Medulla oblongata (tissue), 1 donor: ENCODE measurements at regions not wholly inside any gene's neighbourhood (a gene's known extent, or its start where the extent isn't known, plus 50 kb on each side); places are given as distances from the start of the nearest gene placed in this dataset.

Experiments
- DNase-seq: peaks from one replicate; pipeline ENCODE4 v3.0.0-alpha.2; 2015; ENCODE audit errors: extremely low spot score

DNA sequence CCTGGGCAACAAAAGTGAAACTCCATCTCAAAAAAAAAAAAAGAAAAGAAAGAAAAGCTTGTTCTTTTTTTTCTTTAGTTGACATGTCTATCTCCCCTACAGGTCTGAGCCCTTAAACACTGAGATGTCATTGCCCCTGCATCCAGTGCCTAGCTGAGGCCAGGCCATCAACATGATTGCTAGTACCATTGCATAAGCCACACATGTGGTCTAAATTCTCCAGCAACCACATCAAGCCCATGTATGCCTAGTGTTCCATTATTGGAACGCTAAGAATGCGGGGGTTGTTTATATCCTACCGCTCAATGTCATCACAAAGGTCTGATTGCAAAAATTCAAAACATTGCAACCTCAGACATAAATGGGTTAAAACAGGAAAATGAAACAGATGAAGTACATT, 62.7 kb downstream of the NPTX2 start:
- DNase-seq = no peak

DNA sequence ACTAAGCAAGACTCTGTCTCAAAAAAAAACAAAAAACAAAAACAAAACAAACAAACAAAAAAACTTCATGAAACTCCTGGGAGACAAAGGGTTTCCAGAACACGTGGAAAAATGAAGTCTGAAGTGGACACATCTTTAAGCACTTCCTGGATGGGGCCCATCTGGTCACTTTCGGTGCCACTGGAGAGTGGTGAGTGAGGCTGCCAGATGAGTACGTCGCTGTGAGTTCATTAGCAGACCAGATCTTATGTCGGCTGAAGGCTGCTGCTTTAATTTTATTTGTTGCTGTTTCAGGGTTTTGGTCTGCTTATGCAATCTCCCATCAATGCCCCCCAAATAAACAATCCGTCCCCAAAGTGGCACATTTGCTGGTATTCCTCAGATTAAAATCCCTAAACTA, 64.4 kb downstream of the NPTX2 start:
- DNase-seq = no peak

DNA sequence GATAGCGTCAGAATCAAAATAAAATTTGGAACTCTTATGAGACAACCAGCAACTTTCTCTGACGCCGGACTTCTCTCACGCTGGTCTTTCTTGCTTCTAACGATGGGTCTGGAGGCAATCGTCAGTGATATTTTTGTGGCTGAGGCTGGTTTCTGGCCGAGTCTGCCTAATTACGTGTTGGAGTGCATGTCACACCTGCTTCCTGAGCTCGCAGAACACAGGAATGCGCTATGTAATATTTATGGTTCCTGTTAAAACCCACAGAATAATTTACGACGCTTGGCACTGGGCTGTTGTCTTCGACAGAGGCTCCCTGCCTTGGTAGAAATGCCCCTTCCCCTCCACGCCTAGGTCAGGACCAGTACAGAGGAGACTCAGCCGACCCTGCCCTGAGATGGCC, 64.9 kb downstream of the NPTX2 start:
- no peak for DNase-seq

DNA sequence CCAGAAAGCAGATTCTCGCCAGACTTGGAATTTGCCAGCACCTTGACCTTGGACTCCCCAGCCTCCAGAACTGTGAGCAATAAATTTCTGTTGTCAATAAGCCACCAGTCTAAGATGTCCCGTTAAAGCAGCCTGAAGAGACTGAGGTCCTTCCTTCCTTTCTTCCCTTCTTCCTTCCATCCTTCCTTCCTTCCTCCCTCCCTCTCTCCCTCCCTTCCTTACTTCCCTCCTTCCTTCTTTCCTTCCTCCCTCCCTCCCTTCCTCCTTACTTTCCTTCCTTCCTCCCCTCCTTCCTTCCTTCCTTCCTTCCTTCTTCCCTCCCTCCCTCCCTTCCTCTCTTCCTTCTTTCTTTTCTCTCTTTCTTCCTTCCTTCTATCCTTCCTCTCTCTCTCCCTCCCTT, 66.4 kb downstream of the NPTX2 start:
- no peak for DNase-seq

DNA sequence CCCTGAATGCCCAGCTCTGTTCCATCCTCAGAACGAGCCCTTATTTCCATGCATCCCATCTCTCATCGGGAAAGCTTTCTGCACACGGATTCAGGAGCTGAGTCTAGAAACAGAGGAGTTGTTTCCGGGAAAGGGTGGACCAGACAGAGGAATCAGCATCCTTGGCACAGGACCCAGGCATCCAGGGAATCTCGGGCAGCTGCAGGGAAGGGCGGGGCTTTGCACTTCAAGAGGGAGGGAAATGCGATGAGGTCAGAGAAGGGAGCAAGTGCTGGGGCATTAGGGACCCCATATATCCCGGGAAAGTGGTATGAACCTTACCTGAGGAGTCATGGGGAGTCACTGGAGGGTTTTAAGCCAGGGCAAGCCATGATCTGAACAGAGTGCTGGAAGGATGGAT, 68.5 kb downstream of the NPTX2 start:
- DNase-seq = no peak

DNA sequence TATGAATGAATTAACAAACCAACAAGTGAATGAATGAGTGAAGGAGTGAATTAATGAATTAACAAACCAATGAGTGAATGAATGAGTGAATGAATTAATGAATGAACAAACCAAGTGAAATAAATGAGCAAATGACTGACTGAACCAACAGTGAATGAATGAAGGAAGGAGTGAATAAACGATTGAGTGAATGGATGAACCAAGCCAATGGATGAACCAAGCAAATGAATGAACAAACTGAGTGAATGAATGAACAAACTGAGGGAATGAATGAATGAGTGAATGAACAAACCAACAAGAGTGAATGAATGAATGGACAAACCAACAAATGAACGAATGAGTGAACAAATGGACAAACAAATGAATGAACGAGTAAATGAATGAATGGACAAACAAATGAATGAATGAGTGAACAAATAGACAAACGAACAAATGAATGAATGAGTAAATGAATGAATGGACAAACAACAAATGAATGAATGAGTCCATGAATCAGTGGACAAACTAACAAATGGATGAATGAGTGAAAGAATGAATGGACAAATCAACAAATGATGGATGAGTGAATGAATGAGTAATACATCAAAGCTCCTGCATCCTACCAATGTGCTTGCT, 69.5 kb downstream of the NPTX2 start:
- no peak for DNase-seq

DNA sequence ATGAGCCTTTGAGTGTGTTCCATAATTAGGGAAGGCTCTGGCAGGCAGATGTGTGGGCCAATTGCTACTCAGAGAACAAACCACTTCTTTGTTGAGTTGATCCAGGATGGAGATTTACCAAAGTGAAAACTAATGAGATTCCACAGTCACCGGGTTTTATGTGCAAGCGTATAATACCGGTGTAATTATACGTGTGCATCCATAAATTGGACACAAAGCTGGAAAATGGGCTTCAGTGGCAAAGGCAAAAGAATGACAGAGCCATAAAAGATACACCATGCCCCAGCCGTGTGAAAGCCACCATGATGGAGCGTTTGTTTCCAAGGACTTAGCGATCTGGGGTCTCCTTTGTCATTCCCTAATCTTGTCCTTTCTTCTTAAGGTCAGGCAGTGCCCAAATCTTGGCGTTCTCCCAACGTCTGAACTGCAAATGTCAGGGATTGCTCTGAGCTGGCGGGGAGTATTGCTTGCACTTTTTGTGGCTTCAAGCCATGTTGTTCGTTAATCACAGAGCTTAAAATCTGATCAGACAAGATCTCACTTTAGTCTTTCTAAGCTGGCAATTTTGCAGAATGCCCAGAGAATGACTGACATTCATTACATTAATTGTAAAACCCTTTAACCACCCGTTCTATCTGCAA, 70.1 kb downstream of the NPTX2 start:
- DNase-seq = no peak

DNA sequence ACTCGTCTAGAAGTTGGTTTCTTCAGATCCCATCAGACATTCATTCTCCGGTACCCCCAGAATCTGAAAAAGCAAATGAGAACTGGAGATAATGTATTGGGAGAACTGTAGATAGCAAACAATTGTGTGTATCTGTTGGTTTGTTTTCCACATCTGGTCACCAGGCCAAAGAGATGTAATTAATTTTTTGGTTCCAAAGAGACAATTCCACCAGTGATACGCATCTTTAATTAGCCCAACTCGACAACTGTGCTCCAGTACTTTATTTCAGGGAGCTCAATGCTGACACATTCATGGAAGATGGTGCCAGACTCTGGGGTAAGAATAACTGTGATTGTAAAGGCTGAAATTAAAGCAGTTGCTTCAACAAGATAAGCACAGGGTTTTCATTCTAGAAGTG, 74.5 kb downstream of the NPTX2 start:
- no peak for DNase-seq

DNA sequence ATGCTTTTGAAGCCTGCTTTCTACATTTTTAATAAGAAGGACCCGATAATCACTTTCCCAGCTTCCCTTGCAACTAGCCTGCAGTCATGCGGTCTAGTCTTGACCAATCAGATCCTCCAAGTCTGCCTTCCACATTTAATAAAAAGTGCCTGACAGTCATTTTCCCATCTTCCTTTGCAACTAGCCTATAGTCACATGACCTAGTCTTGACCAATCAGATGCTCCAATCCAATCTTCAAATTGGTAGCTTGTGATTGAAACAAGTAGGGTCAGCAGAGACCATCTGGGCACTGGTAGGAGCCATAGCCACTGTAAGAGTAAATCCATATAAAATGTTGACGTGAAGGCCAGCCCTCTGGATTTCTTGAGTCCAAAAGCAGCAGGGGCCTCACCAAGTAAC, 80.0 kb downstream of the NPTX2 start:
- no peak for DNase-seq

DNA sequence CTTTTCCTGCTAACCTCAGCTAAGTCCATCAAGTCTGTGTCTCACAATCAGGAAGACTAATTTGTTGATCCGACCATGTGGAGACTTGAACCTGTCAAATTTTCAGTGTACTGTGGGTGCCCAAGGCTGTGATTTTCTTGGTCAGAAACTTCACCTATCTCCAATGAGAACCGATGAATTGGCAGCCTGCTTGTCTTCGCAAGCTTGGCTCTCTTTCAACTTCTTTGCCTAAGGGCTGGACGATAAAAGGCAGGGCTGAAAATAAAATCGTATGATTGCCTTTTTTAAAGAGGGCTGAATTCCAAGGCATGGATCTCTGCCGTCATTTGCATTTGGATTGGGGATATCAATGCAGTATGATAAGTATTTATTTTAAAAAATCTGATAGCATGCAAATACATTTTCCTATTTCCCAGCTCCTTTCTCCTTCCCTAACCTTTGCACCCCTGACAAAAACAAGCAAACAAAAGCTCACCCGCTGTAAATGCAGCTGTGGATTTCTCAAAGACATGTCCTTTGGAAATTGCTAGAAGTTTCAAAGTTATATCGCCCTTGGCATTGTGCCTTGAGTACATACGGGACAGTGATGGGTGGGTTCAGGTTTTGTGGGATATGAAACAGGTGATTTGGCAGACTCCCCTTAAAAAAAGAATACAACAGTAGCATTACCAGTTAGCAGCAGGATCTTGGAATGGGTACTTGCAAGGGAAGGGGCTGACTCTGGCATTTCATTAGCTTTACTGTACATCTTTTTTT, 80.6 kb downstream of the NPTX2 start:
- no peak for DNase-seq

DNA sequence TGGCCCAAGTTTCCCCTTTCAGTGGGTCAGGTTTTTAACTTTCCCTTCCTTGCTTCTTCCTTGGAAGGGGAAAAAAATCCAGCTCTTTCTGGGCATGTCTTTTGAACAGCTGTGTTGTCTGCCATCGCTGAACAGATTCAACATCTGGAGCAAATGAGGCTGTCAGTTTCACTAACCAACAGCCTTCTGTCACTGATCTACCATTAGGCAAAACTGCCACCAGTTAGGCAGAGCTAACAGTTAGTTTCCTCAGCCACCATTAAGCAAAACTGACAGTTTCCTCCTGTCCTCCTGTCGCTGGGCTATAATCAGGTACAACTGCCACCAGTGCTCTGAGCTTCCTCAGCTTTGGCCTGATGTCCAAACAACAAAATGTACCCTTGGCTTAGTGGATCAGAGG, 81.9 kb downstream of the NPTX2 start:
- DNase-seq = no peak

DNA sequence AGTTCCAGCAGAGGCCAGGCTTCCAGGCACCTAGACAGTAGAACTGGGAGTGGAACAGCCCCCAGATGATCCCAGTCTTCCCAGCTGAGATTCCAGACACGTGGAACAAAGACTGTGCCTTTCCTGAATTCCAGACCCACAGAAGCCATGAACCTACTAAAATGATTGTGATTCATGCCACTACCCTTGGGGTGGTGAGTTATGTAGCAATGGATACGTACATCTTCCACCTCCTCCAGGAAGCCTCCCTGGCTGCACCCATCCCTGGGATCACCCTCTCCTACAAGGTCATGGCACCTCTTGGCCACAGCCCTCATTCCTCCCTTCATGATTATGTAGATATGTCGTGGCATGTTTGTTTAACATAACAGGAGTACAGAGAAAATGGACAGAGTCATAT, 83.4 kb downstream of the NPTX2 start:
- DNase-seq = no peak

DNA sequence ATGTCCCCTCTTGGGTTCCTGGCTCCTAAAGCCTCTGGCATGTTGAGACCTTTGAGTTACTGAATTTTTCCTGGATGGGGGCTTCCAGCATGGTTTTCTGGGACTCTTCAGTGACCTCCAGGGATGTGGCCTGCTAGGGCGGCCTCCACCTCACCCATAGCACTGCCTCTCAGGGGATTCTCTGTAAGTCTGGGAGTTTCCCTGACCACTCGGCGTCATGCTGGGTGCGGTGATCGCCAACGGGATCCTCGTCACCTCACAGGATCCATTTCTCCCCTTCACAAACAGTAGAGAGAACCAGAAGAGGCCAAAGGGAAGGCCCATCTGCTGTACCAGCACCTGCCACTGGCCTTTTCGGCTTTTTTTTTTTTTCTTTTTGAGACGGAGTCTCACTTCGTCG, 84.3 kb downstream of the NPTX2 start:
- DNase-seq = no peak

DNA sequence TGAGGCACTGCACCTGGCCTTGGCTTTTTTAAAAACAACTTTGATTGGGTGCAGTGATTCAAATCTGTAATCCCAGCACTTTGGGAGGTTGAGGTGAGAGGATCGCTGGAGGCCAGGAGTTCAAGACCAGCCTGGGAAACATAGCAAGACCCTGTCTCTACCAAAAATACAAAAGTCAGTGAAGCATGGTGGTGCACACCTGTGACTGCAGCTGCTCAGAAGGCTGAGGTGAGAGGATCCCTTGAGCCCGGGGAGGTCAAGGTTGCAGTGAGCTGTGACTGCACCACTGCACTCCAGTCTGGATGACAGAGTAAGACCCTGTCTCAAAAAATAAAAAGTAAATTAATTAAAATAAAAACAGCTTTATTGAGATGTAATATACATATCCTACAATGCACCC, 84.9 kb downstream of the NPTX2 start:
- DNase-seq = no peak

DNA sequence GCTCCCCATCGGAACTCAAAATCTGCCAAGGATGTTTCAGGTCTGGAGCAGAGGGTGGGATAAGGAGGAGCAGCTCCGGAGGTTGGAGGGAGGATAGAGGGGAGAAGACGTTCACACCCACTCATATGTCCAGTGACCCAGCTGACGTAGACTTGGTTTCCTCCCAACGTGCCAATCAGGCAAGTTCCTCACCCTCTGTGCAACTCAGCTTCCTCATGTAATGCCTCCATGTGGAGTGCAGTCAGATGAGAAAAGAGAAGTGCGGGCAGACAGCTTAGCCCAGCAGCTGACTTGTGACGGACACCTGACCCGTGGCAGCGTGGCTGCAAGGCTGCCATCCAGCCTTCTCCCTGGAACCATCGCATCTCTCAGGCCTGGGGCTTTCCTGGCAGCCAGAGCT, 86.8 kb downstream of the NPTX2 start:
- no peak for DNase-seq

DNA sequence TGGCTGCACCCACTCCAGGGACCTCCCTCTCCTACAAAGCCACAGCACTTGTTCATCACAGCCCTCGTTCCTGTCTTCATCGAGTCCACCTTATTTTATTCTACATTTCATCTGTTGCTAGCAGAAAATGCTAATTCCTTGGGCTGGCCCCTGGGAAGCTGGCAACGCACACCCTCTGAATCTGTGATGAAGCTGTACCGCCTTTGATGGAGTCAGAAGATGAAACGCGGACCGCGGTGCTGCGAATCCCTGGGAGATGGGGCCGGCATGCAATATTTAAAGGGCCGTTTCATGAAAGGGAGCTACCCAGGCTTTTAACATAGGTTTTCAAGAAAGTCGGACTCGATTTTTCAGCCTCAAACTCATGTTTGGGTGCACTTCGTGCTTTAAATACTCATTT, 88.5 kb downstream of the NPTX2 start:
- DNase-seq = no peak

DNA sequence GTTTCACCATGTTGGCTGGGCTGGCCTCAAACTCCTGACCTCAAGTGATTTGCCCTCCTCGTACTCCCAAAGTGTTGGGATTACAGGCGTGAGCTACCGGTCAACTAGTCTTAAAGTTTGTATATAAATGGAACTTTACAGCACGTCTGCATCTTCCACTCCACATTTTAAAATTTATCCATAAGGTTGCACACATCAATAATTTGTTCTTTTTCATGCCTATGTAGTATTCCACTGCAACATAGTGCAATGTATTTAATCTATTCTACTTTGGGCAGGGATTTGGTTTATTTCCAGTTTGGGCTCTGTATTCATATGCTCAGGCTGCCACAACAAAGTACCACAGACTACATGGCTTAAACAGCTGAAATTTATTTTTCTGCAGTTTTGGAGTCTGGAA, 90.0 kb downstream of the NPTX2 start:
- no peak for DNase-seq

DNA sequence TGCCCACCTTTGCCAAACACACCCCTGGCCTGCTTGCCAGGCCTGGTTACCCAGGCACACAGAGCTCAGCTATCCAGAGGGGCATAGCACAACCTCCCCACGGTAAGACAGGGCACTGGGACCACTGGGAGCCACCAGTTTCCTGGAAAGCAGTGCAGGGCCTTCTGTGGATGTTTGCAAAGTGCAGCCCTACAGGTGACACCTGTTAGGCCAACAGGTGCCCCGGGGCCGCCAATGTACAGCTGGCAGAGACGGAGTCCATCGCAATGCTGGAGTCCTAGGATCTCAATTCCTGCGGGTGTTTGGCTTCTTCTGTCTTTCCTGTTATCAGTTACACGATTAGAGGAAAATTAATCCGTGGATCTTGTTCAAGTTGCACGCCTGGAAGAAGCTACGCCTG, 94.9 kb downstream of the NPTX2 start:
- DNase-seq = no peak

DNA sequence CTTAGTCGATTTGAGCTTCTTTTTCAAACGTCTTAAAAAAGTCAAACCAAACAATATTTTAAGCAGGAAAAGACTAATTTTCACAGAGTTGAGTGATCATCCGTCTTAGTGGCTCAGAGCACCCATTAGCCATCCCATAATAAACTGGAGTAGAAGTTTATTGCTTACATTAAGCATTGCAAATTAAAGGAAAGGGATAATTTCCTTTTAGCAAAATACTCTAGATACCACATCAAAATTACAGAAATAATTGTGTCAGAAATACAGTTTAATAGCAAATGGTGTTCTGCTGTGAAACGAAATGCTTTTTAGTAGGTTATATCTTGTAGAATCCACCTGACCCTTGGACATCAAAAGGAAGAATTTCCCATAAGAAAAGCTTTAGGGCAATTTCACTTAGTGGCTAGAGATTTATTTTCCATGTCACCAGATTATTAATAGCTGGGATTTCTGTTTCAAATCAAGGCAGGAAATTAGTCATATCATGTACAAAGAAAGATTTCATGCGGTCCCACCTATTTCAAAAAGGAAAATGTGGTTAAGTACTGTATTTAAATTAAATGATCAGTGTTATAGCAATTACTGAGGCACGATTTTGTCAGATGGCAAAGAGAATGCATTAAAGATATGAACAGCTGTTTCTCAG, 96.2 kb downstream of the NPTX2 start:
- no peak for DNase-seq

DNA sequence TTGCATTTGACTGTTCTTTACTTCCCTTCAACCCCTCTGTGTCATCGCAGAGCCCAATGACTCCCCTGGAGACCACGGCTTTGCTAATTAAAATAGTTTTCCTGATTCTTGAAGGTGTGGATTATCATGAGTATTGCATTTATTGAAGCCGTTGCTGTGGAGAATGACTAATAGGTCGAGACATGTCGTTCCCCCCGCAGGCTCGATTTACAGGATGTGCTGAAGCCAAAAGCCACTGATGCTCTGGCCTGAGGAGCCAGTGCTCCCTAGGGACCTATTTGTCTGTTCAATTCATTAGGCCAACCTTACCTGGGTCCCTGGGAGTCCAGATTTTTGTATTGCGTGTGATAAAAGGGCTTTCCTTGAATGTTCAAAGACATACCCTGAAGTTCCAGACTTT, 102.3 kb downstream of the NPTX2 start:
- DNase-seq = no peak

DNA sequence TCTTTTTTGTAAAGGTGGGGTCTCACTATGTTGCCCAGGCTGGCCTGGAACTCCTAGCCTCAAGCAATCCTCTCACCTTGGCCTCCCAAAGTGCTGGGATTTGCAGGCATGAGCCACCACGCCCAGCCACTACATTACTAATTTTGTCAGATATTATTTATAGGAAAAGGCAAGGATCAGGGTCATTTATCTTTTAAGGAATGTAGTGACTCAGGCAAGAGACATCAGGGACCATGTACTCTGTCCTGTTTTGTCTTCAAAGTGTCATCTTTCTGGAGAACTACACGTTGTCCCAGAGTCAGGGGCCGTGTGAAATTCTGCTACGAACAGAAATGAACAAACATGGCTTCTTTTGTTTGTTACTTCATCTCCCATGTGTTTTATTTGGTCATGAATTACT, 105.3 kb downstream of the NPTX2 start:
- no peak for DNase-seq

DNA sequence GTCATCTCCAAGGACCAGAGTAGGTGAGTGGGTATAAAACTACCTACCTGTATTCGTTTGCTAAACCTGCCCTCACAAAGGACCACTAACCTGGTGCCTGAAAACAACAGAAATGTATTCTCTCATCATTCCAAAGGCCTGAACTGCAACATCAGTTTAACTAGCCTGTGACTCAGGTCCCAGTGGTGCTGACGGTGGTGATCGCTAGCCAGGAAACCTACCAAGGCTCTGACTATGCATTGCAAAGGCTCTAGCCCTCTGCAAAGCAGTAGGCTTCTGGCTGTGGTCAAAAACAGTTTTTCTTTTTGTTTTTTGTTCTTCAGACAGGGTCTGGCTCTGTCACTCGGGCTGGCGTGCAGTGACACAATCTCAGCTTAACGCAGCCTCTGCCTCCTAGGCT, 107.5 kb downstream of the NPTX2 start:
- DNase-seq = no peak

DNA sequence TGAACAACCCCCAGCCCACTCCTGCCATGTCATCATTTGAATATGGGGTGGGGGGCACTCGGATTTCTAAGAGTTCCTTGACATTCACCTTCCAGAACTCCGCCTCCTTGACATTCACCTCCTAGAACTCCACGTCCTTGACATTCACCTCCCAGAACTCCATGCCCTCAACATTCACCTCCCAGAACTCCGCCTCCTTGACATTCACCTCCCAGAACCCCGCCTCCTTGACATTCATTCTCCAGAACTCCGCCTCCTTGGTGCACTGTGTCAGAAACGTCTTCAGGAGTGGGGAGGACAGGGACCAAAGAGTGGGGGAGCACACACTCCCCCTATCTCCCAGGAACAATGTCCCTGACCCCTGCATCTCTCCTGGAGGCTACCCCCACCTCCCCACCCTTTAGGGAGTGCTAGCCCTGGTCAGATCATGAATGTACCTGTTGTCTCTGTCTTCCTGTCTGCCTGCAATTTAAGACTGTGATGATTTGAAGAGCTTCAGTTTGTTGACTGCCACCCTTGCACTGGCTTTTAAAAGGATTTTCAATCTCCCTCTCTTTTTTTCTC, 110.1 kb downstream of the NPTX2 start:
- no peak for DNase-seq
